ENCODE measurements at regions not wholly inside any gene's neighbourhood (a gene's known extent, or its start where the extent isn't known, plus 50 kb on each side); places are given as distances from the start of the nearest gene placed in this dataset.

- Histone ChIP-seq H3K27ac (ENCODE audit: low read depth, low read length) (no peak overlapping the region), H3K4me3 (ENCODE audit: low read depth, low read length) (no peak overlapping the region), H3K27me3 (ENCODE audit: control insufficient read depth, insufficient read depth, low read length) (no peaks in the 10 kb centered on the region), H3K9me3 (ENCODE audit: control insufficient read depth, insufficient read depth, low read length) (no peaks in the 10 kb centered on the region)
- DNase-seq (ENCODE audit: low read depth, low spot score) = no peak
- CTCF ChIA-PET = interaction anchor here (0.6 kb wide), 1 partner anchor 47 kb away, joined by 3 read pairs; no protein-coding TSS in a partner anchor
- POLR2A ChIA-PET = no interaction called here
- TF ChIP-seq, protein P1, sequence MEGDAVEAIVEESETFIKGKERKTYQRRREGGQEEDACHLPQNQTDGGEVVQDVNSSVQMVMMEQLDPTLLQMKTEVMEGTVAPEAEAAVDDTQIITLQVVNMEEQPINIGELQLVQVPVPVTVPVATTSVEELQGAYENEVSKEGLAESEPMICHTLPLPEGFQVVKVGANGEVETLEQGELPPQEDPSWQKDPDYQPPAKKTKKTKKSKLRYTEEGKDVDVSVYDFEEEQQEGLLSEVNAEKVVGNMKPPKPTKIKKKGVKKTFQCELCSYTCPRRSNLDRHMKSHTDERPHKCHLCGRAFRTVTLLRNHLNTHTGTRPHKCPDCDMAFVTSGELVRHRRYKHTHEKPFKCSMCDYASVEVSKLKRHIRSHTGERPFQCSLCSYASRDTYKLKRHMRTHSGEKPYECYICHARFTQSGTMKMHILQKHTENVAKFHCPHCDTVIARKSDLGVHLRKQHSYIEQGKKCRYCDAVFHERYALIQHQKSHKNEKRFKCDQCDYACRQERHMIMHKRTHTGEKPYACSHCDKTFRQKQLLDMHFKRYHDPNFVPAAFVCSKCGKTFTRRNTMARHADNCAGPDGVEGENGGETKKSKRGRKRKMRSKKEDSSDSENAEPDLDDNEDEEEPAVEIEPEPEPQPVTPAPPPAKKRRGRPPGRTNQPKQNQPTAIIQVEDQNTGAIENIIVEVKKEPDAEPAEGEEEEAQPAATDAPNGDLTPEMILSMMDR (IDR thresholded peaks at IDR 0.05; ENCODE audit: low read depth, low read length) = no peak
Measured at GRCh38 chr4:92106816-92107215, 196.9 kb upstream of the GRID2 start.

GRCh38 chr4:92111493-92111892 lies 192.3 kb upstream of the GRID2 start:
- Histone ChIP-seq H3K27ac (ENCODE audit: low read depth, low read length) (no peak overlapping the region), H3K27me3 (ENCODE audit: control insufficient read depth, insufficient read depth, low read length) (no peaks in the 10 kb centered on the region), H3K9me3 (ENCODE audit: control insufficient read depth, insufficient read depth, low read length) (no peaks in the 10 kb centered on the region), H3K4me3 (ENCODE audit: low read depth, low read length) (no peak overlapping the region)
- no peak for DNase-seq (ENCODE audit: low read depth, low spot score)
- POLR2A ChIA-PET = no interaction called here
- TF ChIP-seq, protein P1 (IDR thresholded peaks at IDR 0.05; ENCODE audit: low read depth, low read length) = no peak
- CTCF ChIA-PET = no interaction called here

DNA sequence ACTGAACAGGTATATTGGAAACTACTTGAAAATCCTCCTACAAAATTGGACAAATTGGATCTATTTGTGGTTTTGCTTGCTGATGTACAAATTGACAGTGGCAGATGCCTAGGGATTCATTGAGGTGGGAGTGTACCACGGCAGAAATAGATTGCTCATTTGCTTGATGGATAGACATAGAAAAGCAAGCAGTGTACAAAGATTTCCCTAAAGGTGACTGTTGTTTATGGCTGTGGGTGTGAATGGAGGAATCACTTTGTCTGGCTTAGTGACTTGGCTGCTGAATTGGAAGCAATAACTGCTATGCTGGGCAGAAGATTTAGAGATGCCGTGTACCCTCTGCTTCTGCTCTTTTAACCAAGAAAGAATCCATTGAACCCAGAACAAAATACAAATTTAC lies 191.0 kb upstream of the GRID2 start:
- CTCF ChIA-PET = no interaction called here

DNA sequence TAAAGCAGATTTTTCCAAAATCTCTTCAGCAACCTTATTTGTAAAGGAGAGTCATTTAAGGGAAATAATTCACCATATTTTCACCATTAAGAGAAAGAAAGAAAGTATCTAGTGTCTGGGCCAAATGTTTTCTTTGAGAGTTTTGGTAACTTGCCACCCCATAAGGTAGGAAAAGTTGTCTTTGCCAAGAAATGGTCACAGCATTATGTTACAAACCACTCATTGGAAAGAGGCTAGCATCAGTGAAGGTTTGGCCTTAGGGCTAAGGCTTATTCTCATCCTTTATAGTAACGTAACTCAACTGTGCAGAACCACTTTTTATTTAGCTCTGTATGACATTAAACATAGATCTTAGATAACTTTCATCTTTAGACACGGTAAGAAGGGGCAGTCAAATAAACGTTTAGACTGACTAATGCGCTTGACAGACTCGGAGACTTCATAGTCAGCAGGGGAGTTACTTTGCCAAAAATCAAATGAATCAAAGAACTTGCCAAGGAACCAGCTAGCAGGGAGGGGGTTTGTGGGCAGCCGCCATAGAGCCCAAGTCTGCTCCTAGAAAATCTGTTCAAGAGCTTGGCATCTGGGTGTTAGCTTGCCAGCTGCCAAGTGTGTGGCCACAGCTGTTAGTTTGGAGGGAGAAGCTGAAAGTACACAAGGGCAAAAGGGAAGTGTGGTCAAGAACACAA lies 182.8 kb upstream of the GRID2 start:
- CTCF ChIA-PET = no interaction called here
- Histone ChIP-seq H3K27me3 (ENCODE audit: control insufficient read depth, insufficient read depth, low read length) (no peaks in the 10 kb centered on the region), H3K27ac (ENCODE audit: low read depth, low read length) (no peak overlapping the region), H3K9me3 (ENCODE audit: control insufficient read depth, insufficient read depth, low read length) (no peaks in the 10 kb centered on the region), H3K4me3 (ENCODE audit: low read depth, low read length) (no peak overlapping the region)
- POLR2A ChIA-PET = interaction anchor here (0.6 kb wide), 1 partner anchor 672 kb away, joined by 3 read pairs; no protein-coding TSS in a partner anchor
- no peak for DNase-seq (ENCODE audit: low read depth, low spot score)
- TF ChIP-seq, protein P1 (IDR thresholded peaks at IDR 0.05; ENCODE audit: low read depth, low read length) = no peak

More for the DNA sequence above, 191.0 kb upstream of the GRID2 start:
- no peak for DNase-seq (ENCODE audit: low read depth, low spot score)
- H3K27ac ChIP-seq (ENCODE audit: low read depth, low read length) = no peak overlapping the region
- no peaks in the 10 kb centered on the region for H3K9me3 ChIP-seq (ENCODE audit: control insufficient read depth, insufficient read depth, low read length)
- TF ChIP-seq, protein P1 (IDR thresholded peaks at IDR 0.05; ENCODE audit: low read depth, low read length) = no peak
- POLR2A ChIA-PET = no interaction called here
- no peaks in the 10 kb centered on the region for H3K27me3 ChIP-seq (ENCODE audit: control insufficient read depth, insufficient read depth, low read length)
- no peak overlapping the region for H3K4me3 ChIP-seq (ENCODE audit: low read depth, low read length)

GRCh38 chr4:92122911-92123310 lies 180.9 kb upstream of the GRID2 start:
- TF ChIP-seq, protein P1 (IDR thresholded peaks at IDR 0.05; ENCODE audit: low read depth, low read length) = no peak
- ChIA-PET CTCF (no interaction called here), POLR2A (no interaction called here)
- Histone ChIP-seq H3K4me3 (ENCODE audit: low read depth, low read length) (no peak overlapping the region), H3K9me3 (ENCODE audit: control insufficient read depth, insufficient read depth, low read length) (no peaks in the 10 kb centered on the region), H3K27me3 (ENCODE audit: control insufficient read depth, insufficient read depth, low read length) (no peaks in the 10 kb centered on the region), H3K27ac (ENCODE audit: low read depth, low read length) (no peak overlapping the region)
- no peak for DNase-seq (ENCODE audit: low read depth, low spot score)

Data from AG04450 (cell line).